ENCODE measurements at regions not wholly inside any gene's neighbourhood (a gene's known extent, or its start where the extent isn't known, plus 50 kb on each side); places are given as distances from the start of the nearest gene placed in this dataset.
A peak's percentile ranks its signal among the peaks of the same experiment; 100 is the strongest.

DNA sequence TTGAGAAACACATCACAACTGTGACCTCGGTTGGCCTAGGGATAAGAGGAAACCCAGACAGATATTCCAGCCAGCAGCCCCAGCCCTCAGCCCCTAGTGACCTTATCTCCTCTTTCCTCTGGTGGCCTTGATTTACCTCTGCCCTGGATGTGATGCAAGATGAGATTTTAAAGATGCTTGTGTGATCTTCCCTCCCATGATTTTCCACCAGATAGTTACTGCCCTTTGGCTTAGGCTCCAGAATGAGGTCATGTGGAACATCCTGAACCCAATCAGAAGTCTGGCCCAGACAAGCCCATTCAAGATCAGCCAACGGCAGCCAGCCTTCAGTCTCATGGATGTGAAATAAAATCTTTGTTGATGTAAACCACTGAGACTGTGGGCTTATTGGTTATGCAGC, 104.0 kb downstream of the BANF2 start (continued):
- no peak for TF ChIP-seq ZNF879 (CRISPR knock-in tag; IDR thresholded peaks at IDR 0.05)
- TF ChIP-seq, protein P1, sequence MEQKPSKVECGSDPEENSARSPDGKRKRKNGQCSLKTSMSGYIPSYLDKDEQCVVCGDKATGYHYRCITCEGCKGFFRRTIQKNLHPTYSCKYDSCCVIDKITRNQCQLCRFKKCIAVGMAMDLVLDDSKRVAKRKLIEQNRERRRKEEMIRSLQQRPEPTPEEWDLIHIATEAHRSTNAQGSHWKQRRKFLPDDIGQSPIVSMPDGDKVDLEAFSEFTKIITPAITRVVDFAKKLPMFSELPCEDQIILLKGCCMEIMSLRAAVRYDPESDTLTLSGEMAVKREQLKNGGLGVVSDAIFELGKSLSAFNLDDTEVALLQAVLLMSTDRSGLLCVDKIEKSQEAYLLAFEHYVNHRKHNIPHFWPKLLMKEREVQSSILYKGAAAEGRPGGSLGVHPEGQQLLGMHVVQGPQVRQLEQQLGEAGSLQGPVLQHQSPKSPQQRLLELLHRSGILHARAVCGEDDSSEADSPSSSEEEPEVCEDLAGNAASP (CRISPR knock-in tag; IDR thresholded peaks at IDR 0.05; ENCODE audit: borderline replicate concordance): peak; percentile 94; the same call in 1 of the 2 replicates
- TF ChIP-seq KDM6A (CRISPR knock-in tag; IDR thresholded peaks at IDR 0.05; ENCODE audit: low read depth): no peak
- TF ChIP-seq, protein P2, sequence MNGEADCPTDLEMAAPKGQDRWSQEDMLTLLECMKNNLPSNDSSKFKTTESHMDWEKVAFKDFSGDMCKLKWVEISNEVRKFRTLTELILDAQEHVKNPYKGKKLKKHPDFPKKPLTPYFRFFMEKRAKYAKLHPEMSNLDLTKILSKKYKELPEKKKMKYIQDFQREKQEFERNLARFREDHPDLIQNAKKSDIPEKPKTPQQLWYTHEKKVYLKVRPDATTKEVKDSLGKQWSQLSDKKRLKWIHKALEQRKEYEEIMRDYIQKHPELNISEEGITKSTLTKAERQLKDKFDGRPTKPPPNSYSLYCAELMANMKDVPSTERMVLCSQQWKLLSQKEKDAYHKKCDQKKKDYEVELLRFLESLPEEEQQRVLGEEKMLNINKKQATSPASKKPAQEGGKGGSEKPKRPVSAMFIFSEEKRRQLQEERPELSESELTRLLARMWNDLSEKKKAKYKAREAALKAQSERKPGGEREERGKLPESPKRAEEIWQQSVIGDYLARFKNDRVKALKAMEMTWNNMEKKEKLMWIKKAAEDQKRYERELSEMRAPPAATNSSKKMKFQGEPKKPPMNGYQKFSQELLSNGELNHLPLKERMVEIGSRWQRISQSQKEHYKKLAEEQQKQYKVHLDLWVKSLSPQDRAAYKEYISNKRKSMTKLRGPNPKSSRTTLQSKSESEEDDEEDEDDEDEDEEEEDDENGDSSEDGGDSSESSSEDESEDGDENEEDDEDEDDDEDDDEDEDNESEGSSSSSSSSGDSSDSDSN (CRISPR knock-in tag; IDR thresholded peaks at IDR 0.05): no peak
- no peak for TF ChIP-seq CBFB (CRISPR knock-in tag; IDR thresholded peaks at IDR 0.05)
- TF ChIP-seq, protein P3, sequence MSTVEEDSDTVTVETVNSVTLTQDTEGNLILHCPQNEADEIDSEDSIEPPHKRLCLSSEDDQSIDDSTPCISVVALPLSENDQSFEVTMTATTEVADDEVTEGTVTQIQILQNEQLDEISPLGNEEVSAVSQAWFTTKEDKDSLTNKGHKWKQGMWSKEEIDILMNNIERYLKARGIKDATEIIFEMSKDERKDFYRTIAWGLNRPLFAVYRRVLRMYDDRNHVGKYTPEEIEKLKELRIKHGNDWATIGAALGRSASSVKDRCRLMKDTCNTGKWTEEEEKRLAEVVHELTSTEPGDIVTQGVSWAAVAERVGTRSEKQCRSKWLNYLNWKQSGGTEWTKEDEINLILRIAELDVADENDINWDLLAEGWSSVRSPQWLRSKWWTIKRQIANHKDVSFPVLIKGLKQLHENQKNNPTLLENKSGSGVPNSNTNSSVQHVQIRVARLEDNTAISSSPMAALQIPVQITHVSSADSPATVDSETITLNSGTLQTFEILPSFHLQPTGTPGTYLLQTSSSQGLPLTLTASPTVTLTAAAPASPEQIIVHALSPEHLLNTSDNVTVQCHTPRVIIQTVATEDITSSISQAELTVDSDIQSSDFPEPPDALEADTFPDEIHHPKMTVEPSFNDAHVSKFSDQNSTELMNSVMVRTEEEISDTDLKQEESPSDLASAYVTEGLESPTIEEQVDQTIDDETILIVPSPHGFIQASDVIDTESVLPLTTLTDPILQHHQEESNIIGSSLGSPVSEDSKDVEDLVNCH (CRISPR knock-in tag; IDR thresholded peaks at IDR 0.05): no peak
- TF ChIP-seq HDAC2 (CRISPR knock-in tag; IDR thresholded peaks at IDR 0.05): peak; percentile 40; the same call in 1 of the 2 replicates
- TF ChIP-seq, protein P4, sequence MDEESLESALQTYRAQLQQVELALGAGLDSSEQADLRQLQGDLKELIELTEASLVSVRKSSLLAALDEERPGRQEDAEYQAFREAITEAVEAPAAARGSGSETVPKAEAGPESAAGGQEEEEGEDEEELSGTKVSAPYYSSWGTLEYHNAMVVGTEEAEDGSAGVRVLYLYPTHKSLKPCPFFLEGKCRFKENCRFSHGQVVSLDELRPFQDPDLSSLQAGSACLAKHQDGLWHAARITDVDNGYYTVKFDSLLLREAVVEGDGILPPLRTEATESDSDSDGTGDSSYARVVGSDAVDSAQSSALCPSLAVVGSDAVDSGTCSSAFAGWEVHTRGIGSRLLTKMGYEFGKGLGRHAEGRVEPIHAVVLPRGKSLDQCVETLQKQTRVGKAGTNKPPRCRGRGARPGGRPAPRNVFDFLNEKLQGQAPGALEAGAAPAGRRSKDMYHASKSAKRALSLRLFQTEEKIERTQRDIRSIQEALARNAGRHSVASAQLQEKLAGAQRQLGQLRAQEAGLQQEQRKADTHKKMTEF (CRISPR knock-in tag; IDR thresholded peaks at IDR 0.05): 0 out of 2 replicates have a peak, but pooled peaks have one; percentile 21
- TF ChIP-seq ZNF558 (CRISPR knock-in tag; IDR thresholded peaks at IDR 0.05; ENCODE audit: borderline replicate concordance): no peak
- no peak for TF ChIP-seq FOXO1 (CRISPR knock-in tag; IDR thresholded peaks at IDR 0.05)
- TF ChIP-seq SMAD3 (CRISPR knock-in tag; IDR thresholded peaks at IDR 0.05): no peak
- TF ChIP-seq NR2F1 (CRISPR knock-in tag; IDR thresholded peaks at IDR 0.05): peak in 1 of 2 experiments; percentile 35; a peak in 1 of 4 replicates
- no peak for TF ChIP-seq FOSL1 (CRISPR knock-in tag; IDR thresholded peaks at IDR 0.05; ENCODE audit: borderline replicate concordance)
- 0 out of 2 replicates have a peak, but pooled peaks have one; percentile 63 for TF ChIP-seq NR2C2 (CRISPR knock-in tag; IDR thresholded peaks at IDR 0.05; ENCODE audit: borderline replicate concordance)
- TF ChIP-seq, protein P5, sequence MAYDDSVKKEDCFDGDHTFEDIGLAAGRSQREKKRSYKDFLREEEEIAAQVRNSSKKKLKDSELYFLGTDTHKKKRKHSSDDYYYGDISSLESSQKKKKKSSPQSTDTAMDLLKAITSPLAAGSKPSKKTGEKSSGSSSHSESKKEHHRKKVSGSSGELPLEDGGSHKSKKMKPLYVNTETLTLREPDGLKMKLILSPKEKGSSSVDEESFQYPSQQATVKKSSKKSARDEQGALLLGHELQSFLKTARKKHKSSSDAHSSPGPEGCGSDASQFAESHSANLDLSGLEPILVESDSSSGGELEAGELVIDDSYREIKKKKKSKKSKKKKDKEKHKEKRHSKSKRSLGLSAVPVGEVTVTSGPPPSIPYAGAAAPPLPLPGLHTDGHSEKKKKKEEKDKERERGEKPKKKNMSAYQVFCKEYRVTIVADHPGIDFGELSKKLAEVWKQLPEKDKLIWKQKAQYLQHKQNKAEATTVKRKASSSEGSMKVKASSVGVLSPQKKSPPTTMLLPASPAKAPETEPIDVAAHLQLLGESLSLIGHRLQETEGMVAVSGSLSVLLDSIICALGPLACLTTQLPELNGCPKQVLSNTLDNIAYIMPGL (CRISPR knock-in tag; IDR thresholded peaks at IDR 0.05; ENCODE audit: borderline replicate concordance in 1 of 2, low read depth in 1 of 2): 0 out of 4 replicates have a peak, but pooled peaks of 1 of the 2 experiments have one; percentile 25
- no peak for TF ChIP-seq ZNF24 (IDR thresholded peaks at IDR 0.05)
- TF ChIP-seq HDAC6 (IDR thresholded peaks at IDR 0.05; ENCODE audit: low read depth, low read length): no peak
- no peak for TF ChIP-seq KLF11 (CRISPR knock-in tag; IDR thresholded peaks at IDR 0.05)
- TF ChIP-seq MATR3 (CRISPR knock-in tag; IDR thresholded peaks at IDR 0.05): no peak
- TF ChIP-seq SRF (IDR thresholded peaks at IDR 0.05; ENCODE audit: low read depth, low read length): no peak

Data from HepG2 (cell line).